Activated T-helper 2 cell treated with anti-CD3 and anti-CD28 coated beads, Interferon-gamma antibody, Interleukin-2, Interleukin-4, amounts not matched to agents 10 μg/mL and 5 μg/mL and 100 μg/mL, durations not matched to agents 14 hours and 24 hours and 36 hours (primary cell): ENCODE measurements at regions not wholly inside any gene's neighbourhood (a gene's known extent, or its start where the extent isn't known, plus 50 kb on each side); places are given as distances from the start of the nearest gene placed in this dataset.

Experiments used
- DNase-seq: peaks from one replicate; pipeline ENCODE4 v3.0.0; 2021; ENCODE audit warnings: low spot score
- H3K27ac Mint-ChIP-seq: one replicate; pipeline ENCODE4 v1.8.0; 2021; ENCODE audit warnings: mixed read lengths
- H3K27me3 Mint-ChIP-seq: one replicate; pipeline ENCODE4 v1.8.0; 2021; ENCODE audit warnings: low read depth, mixed read lengths
- H3K36me3 Mint-ChIP-seq: one replicate; pipeline ENCODE4 v1.8.0; 2021; ENCODE audit warnings: low read depth, mixed read lengths
- H3K4me1 Mint-ChIP-seq: one replicate; pipeline ENCODE4 v1.8.0; 2021; ENCODE audit warnings: low read depth, mixed read lengths
- H3K4me3 Mint-ChIP-seq: one replicate; pipeline ENCODE4 v1.8.0; 2021; ENCODE audit warnings: low read depth, mild to moderate bottlenecking, moderate library complexity, mixed read lengths
- H3K9me3 Mint-ChIP-seq: one replicate; pipeline ENCODE4 v1.8.0; 2021; ENCODE audit warnings: mixed read lengths
- intact Hi-C: fragments of 100-400 bp; cut with micrococcal nuclease; formaldehyde crosslinking; loops from one replicate; pipeline ENCODE4 v1.15.1; 2023

GRCh38 chrX:39513836-39514235, 583.9 kb downstream of the BCOR start:
- no peak overlapping the region for H3K4me3 Mint-ChIP-seq
- peaks cover 1% of the 10 kb centered on the region for H3K4me1 Mint-ChIP-seq
- peaks cover 14% of the 10 kb centered on the region for H3K9me3 Mint-ChIP-seq
- intact Hi-C loops = no loop called here
- H3K27me3 Mint-ChIP-seq = no peaks in the 10 kb centered on the region
- H3K36me3 Mint-ChIP-seq = peaks cover 7% of the 10 kb centered on the region
- no peak for DNase-seq
- no peak overlapping the region for H3K27ac Mint-ChIP-seq

DNA sequence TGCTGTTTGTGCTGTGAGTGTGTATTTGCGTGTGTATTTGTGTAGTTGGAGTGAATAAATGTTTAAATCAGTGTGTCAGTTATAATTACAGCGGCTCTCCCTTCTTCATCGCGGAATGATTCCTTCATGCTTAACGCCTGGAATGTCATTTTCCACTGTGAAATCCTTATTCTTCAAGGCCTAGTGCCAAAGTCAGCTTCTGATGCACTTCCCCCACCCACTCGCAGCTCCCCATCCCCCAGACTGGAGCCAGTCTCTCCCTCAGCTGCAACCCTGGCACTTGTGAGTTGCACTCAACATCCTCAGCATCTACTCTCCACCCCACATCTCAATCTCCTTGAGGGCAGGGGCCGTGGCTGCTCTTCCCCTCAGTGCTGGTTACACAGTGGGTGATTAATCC, 583.0 kb downstream of the BCOR start:
- H3K27me3 Mint-ChIP-seq = no peaks in the 10 kb centered on the region
- no peaks in the 10 kb centered on the region for H3K4me1 Mint-ChIP-seq
- no peak overlapping the region for H3K27ac Mint-ChIP-seq
- H3K36me3 Mint-ChIP-seq = no peaks in the 10 kb centered on the region
- H3K4me3 Mint-ChIP-seq = no peak overlapping the region
- intact Hi-C loops = no loop called here
- DNase-seq = no peak
- peaks cover 5% of the 10 kb centered on the region for H3K9me3 Mint-ChIP-seq

- no peak overlapping the region for H3K27ac Mint-ChIP-seq
- H3K4me1 Mint-ChIP-seq = peaks cover 2% of the 10 kb centered on the region
- H3K36me3 Mint-ChIP-seq = no peaks in the 10 kb centered on the region
- no peaks in the 10 kb centered on the region for H3K27me3 Mint-ChIP-seq
- no peak overlapping the region for H3K4me3 Mint-ChIP-seq
- intact Hi-C loops = no loop called here
- H3K9me3 Mint-ChIP-seq = no peaks in the 10 kb centered on the region
- DNase-seq = no peak
Measured at GRCh38 chrX:39516427-39516841, 581.3 kb downstream of the BCOR start.

DNA sequence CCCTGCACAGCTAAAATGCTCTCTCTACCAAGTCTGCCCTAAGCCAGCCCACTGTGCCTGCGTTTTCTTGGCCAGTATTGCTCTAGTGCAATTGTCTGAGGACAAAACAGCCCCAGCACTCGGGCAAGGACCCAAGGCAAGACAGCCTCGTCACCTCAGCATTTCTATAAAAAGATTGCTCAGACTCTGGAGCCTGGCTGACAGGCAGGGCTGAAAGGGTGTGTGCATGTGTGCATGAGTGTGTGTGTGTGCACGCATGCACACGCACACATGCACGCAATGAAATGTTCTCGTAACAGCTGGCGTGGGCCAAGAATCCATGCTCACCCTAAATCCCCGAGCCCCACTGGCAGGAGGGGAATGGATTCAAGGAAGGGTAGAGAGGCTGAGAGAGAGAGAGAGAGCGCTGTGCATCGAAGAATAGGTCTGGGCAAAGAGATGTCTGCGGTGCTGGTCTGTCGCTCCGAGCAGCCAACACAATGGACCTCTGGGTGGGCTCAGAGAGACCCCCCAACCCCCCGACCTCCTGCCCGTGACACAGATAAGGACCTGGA, 579.2 kb downstream of the BCOR start:
- Mint-ChIP-seq H3K36me3 (no peaks in the 10 kb centered on the region), H3K4me1 (peaks cover 2% of the 10 kb centered on the region), H3K27me3 (no peaks in the 10 kb centered on the region), H3K4me3 (no peak overlapping the region), H3K27ac (no peak overlapping the region), H3K9me3 (no peaks in the 10 kb centered on the region)
- no peak for DNase-seq
- intact Hi-C loops = no loop called here

DNA sequence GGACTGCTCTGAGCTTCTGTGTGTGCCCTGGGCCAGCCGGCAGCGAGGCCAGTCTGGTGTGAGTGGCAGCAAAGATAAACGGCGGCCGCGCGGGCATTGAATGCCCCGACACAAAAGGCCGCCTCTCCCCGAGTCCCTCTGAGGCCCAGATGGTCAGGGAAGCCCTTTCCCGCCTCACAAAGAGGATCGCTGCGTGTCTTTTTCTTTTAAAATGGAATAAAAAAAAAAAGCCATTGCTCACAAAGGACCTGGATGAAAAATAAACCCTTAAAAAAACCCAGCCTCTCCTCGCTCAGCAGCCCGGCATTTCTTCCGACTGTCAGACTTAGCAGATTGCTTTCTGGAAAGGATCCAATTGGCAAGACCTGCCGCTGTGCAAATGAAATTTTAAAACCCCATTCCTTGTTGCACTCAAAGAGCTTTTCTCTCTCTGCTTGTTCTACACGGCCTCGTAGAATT, 578.7 kb downstream of the BCOR start:
- intact Hi-C loops = no loop called here

DNA sequence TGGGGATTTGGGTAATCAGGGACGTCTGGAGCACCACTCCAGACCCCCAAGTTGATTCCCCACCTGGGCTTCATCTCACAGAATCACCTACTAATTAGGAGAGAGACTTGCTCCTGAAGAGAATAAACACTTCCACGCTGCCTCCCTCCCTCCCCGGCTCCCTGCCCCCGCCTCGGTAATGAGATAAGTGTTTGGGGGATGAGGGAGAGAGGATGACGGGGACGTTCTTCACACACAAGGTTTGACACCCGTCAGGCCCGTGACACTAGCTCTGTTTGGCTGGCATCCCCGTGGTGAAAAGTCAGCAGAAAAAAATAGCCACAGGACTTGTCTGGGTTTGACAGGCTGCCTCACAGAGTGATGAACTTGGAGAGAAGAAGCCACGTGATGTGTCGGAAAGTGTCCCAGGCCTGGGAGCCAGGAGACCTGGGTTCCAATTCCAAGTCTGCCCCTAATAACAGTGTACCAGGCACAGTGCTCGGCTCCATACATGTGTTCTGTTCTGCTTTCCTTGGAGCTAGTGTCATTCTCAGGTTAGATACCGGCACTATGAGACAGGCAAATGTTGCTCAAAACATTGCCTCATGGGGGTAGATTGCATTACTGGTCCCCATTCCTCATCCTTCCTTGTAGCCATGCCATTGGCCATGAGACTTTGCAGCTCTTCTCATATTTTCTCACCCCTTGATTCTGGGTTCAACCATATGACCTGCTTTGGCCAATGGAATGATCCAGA, 578.0 kb downstream of the BCOR start:
- peaks cover 2% of the 10 kb centered on the region for H3K4me1 Mint-ChIP-seq
- no peaks in the 10 kb centered on the region for H3K9me3 Mint-ChIP-seq
- no peak overlapping the region for H3K27ac Mint-ChIP-seq
- no peak overlapping the region for H3K4me3 Mint-ChIP-seq
- intact Hi-C loops = no loop called here
- no peaks in the 10 kb centered on the region for H3K27me3 Mint-ChIP-seq
- DNase-seq = no peak
- no peaks in the 10 kb centered on the region for H3K36me3 Mint-ChIP-seq

More for the DNA sequence above, 578.7 kb downstream of the BCOR start:
- DNase-seq = no peak
- Mint-ChIP-seq H3K9me3 (no peaks in the 10 kb centered on the region), H3K36me3 (no peaks in the 10 kb centered on the region), H3K27me3 (no peaks in the 10 kb centered on the region), H3K4me3 (no peak overlapping the region), H3K4me1 (peaks cover 2% of the 10 kb centered on the region), H3K27ac (no peak overlapping the region)

DNA sequence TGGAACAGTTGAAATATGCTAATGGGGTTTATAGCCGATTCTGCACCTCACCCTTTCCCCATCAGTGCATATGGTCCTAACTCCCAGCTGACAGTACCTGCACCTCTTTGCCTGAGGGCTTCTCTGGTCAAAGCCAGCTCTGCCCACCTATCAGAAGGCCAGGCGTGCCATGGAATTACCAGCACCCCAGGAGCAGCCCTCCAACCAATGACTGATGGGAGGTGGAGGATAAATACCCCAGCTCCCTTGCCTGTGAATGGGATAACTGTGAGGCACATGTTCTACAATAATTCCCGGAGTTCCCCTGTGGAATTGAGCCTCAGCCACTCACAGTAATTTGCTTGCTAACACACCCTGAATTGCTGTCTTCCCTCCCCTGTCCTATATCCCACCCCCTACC, 572.0 kb downstream of the BCOR start:
- no peaks in the 10 kb centered on the region for H3K36me3 Mint-ChIP-seq
- intact Hi-C loops = no loop called here
- H3K27ac Mint-ChIP-seq = no peak overlapping the region
- no peaks in the 10 kb centered on the region for H3K4me1 Mint-ChIP-seq
- H3K4me3 Mint-ChIP-seq = no peak overlapping the region
- no peaks in the 10 kb centered on the region for H3K27me3 Mint-ChIP-seq
- H3K9me3 Mint-ChIP-seq = no peaks in the 10 kb centered on the region
- DNase-seq = no peak

GRCh38 chrX:39527025-39527424, 570.7 kb downstream of the BCOR start:
- H3K4me1 Mint-ChIP-seq = no peaks in the 10 kb centered on the region

GRCh38 chrX:39528161-39528916, 569.4 kb downstream of the BCOR start:
- Mint-ChIP-seq H3K27me3 (no peaks in the 10 kb centered on the region), H3K9me3 (no peaks in the 10 kb centered on the region), H3K36me3 (no peaks in the 10 kb centered on the region), H3K4me1 (peaks cover 4% of the 10 kb centered on the region), H3K27ac (no peak overlapping the region), H3K4me3 (no peak overlapping the region)
- intact Hi-C loops = no loop called here
- no peak for DNase-seq

More at GRCh38 chrX:39527025-39527424, 570.7 kb downstream of the BCOR start:
- DNase-seq = no peak
- H3K27ac Mint-ChIP-seq = no peak overlapping the region
- H3K36me3 Mint-ChIP-seq = no peaks in the 10 kb centered on the region
- H3K9me3 Mint-ChIP-seq = no peaks in the 10 kb centered on the region
- H3K27me3 Mint-ChIP-seq = no peaks in the 10 kb centered on the region
- intact Hi-C loops = no loop called here
- no peak overlapping the region for H3K4me3 Mint-ChIP-seq

GRCh38 chrX:39532761-39533160, 565.0 kb downstream of the BCOR start:
- intact Hi-C loops = no loop called here
- peaks cover 8% of the 10 kb centered on the region for H3K27me3 Mint-ChIP-seq
- no peak overlapping the region for H3K4me3 Mint-ChIP-seq
- no peak overlapping the region for H3K27ac Mint-ChIP-seq
- peaks cover 4% of the 10 kb centered on the region for H3K4me1 Mint-ChIP-seq
- no peak for DNase-seq
- no peaks in the 10 kb centered on the region for H3K36me3 Mint-ChIP-seq
- no peaks in the 10 kb centered on the region for H3K9me3 Mint-ChIP-seq

- Mint-ChIP-seq H3K4me3 (no peak overlapping the region), H3K27me3 (peaks cover 8% of the 10 kb centered on the region), H3K4me1 (peaks cover 4% of the 10 kb centered on the region), H3K36me3 (no peaks in the 10 kb centered on the region), H3K9me3 (no peaks in the 10 kb centered on the region), H3K27ac (no peak overlapping the region)
- intact Hi-C loops = no loop called here
- DNase-seq = no peak
Measured at GRCh38 chrX:39534949-39535348, 562.8 kb downstream of the BCOR start.

DNA sequence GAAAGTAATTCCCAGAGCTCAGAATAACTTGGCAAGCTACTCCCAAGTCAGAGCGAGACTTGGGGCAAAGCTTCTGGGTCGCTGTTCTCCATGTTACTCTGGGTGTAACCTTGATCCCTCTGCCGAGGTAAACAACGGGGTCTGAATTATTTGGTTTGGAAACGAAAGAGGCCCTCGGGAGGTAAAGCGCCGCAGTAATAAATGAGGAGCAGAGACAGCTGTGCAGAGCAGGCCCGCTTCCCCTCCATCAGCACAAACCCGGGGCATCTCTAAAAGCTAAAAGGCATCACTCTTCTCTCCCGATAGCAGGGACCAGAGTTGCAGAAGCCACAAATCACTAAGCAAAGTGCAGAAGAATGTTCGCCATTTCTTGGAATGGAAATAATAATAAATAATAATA, 561.5 kb downstream of the BCOR start:
- peaks cover 8% of the 10 kb centered on the region for H3K27me3 Mint-ChIP-seq
- intact Hi-C loops = no loop called here
- no peaks in the 10 kb centered on the region for H3K9me3 Mint-ChIP-seq

GRCh38 chrX:39541881-39542280, 555.9 kb downstream of the BCOR start:
- peaks cover 2% of the 10 kb centered on the region for H3K27me3 Mint-ChIP-seq

More for the DNA sequence above, 561.5 kb downstream of the BCOR start:
- no peak overlapping the region for H3K27ac Mint-ChIP-seq
- peaks cover 4% of the 10 kb centered on the region for H3K4me1 Mint-ChIP-seq
- H3K36me3 Mint-ChIP-seq = no peaks in the 10 kb centered on the region
- DNase-seq = no peak
- H3K4me3 Mint-ChIP-seq = no peak overlapping the region

More at GRCh38 chrX:39541881-39542280, 555.9 kb downstream of the BCOR start:
- intact Hi-C loops = no loop called here
- H3K27ac Mint-ChIP-seq = no peak overlapping the region
- H3K9me3 Mint-ChIP-seq = peaks cover 14% of the 10 kb centered on the region
- H3K4me3 Mint-ChIP-seq = no peak overlapping the region
- no peaks in the 10 kb centered on the region for H3K4me1 Mint-ChIP-seq
- DNase-seq = no peak
- H3K36me3 Mint-ChIP-seq = no peaks in the 10 kb centered on the region
